ENCODE measurements at regions not wholly inside any gene's neighbourhood (a gene's known extent, or its start where the extent isn't known, plus 50 kb on each side); places are given as distances from the start of the nearest gene placed in this dataset.

- TF ChIP-seq ZBTB7A (tag by site-specific recombination; IDR thresholded peaks at IDR 0.05; ENCODE audit: low read depth) (no peak), ZNF24 (tag by site-specific recombination; IDR thresholded peaks at IDR 0.05) (no peak), CTCF (tag by site-specific recombination; IDR thresholded peaks at IDR 0.05) (no peak), ZNF202 (tag by site-specific recombination; IDR thresholded peaks at IDR 0.05; ENCODE audit: borderline replicate concordance) (no peak), PATZ1 (tag by site-specific recombination; IDR thresholded peaks at IDR 0.05) (no peak), ZNF280D (tag by site-specific recombination; IDR thresholded peaks at IDR 0.05) (no peak), ZSCAN5A (tag by site-specific recombination; IDR thresholded peaks at IDR 0.05) (no peak), ZNF37A (tag by site-specific recombination; IDR thresholded peaks at IDR 0.05) (no peak), ZNF274 (IDR thresholded peaks at IDR 0.05; ENCODE audit: low read length) (no peak), ZNF274 (tag by site-specific recombination; IDR thresholded peaks at IDR 0.05; ENCODE audit: borderline replicate concordance) (no peak), ZNF501 (tag by site-specific recombination; IDR thresholded peaks at IDR 0.05) (no peak), YY1 (tag by site-specific recombination; IDR thresholded peaks at IDR 0.05) (no peak), ZNF175 (tag by site-specific recombination; IDR thresholded peaks at IDR 0.05) (no peak), SP3 (tag by site-specific recombination; IDR thresholded peaks at IDR 0.05) (no peak), ZNF654 (tag by site-specific recombination; IDR thresholded peaks at IDR 0.05; ENCODE audit: low read depth) (no peak)
These were observed 351.5 kb downstream of the GADD45G start for GRCh38 chr9:89956331-89956730.
